ENCODE measurements at regions not wholly inside any gene's neighbourhood (a gene's known extent, or its start where the extent isn't known, plus 50 kb on each side); places are given as distances from the start of the nearest gene placed in this dataset.

GRCh38 chr11:91802475-91802874 lies 422.1 kb upstream of the FAT3 start:
- H3K4me2 ChIP-seq (ENCODE audit: low read length): no peak overlapping the region
- no peak overlapping the region for H3K4me3 ChIP-seq (ENCODE audit: low read length)
- H4K20me1 ChIP-seq (ENCODE audit: control insufficient read depth, insufficient read depth, low read depth, low read length): no peaks in the 10 kb centered on the region
- H3K27me3 ChIP-seq (ENCODE audit: control insufficient read depth, low read length): no peaks in the 10 kb centered on the region
- H3K79me2 ChIP-seq (ENCODE audit: control insufficient read depth, low read length): no peaks in the 10 kb centered on the region
- no peaks in the 10 kb centered on the region for H3K4me1 ChIP-seq (ENCODE audit: control insufficient read depth, low read length)
- TF ChIP-seq CTCF (IDR thresholded peaks at IDR 0.05; ENCODE audit: low read depth, low read length, poor library complexity, severe bottlenecking) (no peak), EZH2phosphoT487 (IDR thresholded peaks at IDR 0.05; ENCODE audit: borderline replicate concordance, low read length) (no peak)
- H3K9me3 ChIP-seq (ENCODE audit: control insufficient read depth, insufficient read depth, low read length): no peaks in the 10 kb centered on the region
- no peaks in the 10 kb centered on the region for H3K9me2 ChIP-seq (replicated peaks; ENCODE audit: control insufficient read depth, low read length)
- H3K36me3 ChIP-seq (ENCODE audit: control insufficient read depth, low read length): no peaks in the 10 kb centered on the region
- no peak overlapping the region for H3K27ac ChIP-seq (ENCODE audit: low read depth, low read length)
- H3F3A ChIP-seq (ENCODE audit: control insufficient read depth, insufficient read depth): no peaks in the 10 kb centered on the region

- Histone ChIP-seq H3K36me3 (ENCODE audit: control insufficient read depth, low read length) (no peaks in the 10 kb centered on the region), H3K4me3 (ENCODE audit: low read length) (no peak overlapping the region), H3K9me3 (ENCODE audit: control insufficient read depth, insufficient read depth, low read length) (no peaks in the 10 kb centered on the region), H3K4me2 (ENCODE audit: low read length) (no peak overlapping the region), H3K9me2 (replicated peaks; ENCODE audit: control insufficient read depth, low read length) (no peaks in the 10 kb centered on the region), H4K20me1 (ENCODE audit: control insufficient read depth, insufficient read depth, low read depth, low read length) (no peaks in the 10 kb centered on the region), H3F3A (ENCODE audit: control insufficient read depth, insufficient read depth) (no peaks in the 10 kb centered on the region), H3K4me1 (ENCODE audit: control insufficient read depth, low read length) (no peaks in the 10 kb centered on the region), H3K79me2 (ENCODE audit: control insufficient read depth, low read length) (no peaks in the 10 kb centered on the region), H3K27me3 (ENCODE audit: control insufficient read depth, low read length) (no peaks in the 10 kb centered on the region), H3K27ac (ENCODE audit: low read depth, low read length) (no peak overlapping the region)
- TF ChIP-seq EZH2phosphoT487 (IDR thresholded peaks at IDR 0.05; ENCODE audit: borderline replicate concordance, low read length): no peak
These were observed 424.3 kb upstream of the FAT3 start for GRCh38 chr11:91800208-91800914.

GRCh38 chr11:91798240-91798639 lies 426.4 kb upstream of the FAT3 start:
- H3K9me3 ChIP-seq (ENCODE audit: control insufficient read depth, insufficient read depth, low read length): no peaks in the 10 kb centered on the region
- TF ChIP-seq CTCF (IDR thresholded peaks at IDR 0.05; ENCODE audit: low read depth, low read length, poor library complexity, severe bottlenecking) (no peak), EZH2phosphoT487 (IDR thresholded peaks at IDR 0.05; ENCODE audit: borderline replicate concordance, low read length) (no peak)
- H4K20me1 ChIP-seq (ENCODE audit: control insufficient read depth, insufficient read depth, low read depth, low read length): no peaks in the 10 kb centered on the region
- H3K9me2 ChIP-seq (replicated peaks; ENCODE audit: control insufficient read depth, low read length): no peaks in the 10 kb centered on the region
- H3K79me2 ChIP-seq (ENCODE audit: control insufficient read depth, low read length): no peaks in the 10 kb centered on the region
- no peaks in the 10 kb centered on the region for H3K4me1 ChIP-seq (ENCODE audit: control insufficient read depth, low read length)
- no peak overlapping the region for H3K4me2 ChIP-seq (ENCODE audit: low read length)
- no peaks in the 10 kb centered on the region for H3K27me3 ChIP-seq (ENCODE audit: control insufficient read depth, low read length)
- H3K36me3 ChIP-seq (ENCODE audit: control insufficient read depth, low read length): no peaks in the 10 kb centered on the region
- H3F3A ChIP-seq (ENCODE audit: control insufficient read depth, insufficient read depth): no peaks in the 10 kb centered on the region
- no peak overlapping the region for H3K4me3 ChIP-seq (ENCODE audit: low read length)
- H3K27ac ChIP-seq (ENCODE audit: low read depth, low read length): no peak overlapping the region

GRCh38 chr11:91796999-91797398 lies 427.6 kb upstream of the FAT3 start:
- Histone ChIP-seq H3K4me3 (ENCODE audit: low read length) (no peak overlapping the region), H3K4me2 (ENCODE audit: low read length) (no peak overlapping the region), H3K4me1 (ENCODE audit: control insufficient read depth, low read length) (no peaks in the 10 kb centered on the region), H4K20me1 (ENCODE audit: control insufficient read depth, insufficient read depth, low read depth, low read length) (no peaks in the 10 kb centered on the region), H3K27ac (ENCODE audit: low read depth, low read length) (no peak overlapping the region), H3K9me2 (replicated peaks; ENCODE audit: control insufficient read depth, low read length) (no peaks in the 10 kb centered on the region), H3K27me3 (ENCODE audit: control insufficient read depth, low read length) (no peaks in the 10 kb centered on the region), H3K36me3 (ENCODE audit: control insufficient read depth, low read length) (no peaks in the 10 kb centered on the region), H3K9me3 (ENCODE audit: control insufficient read depth, insufficient read depth, low read length) (no peaks in the 10 kb centered on the region), H3K79me2 (ENCODE audit: control insufficient read depth, low read length) (no peaks in the 10 kb centered on the region), H3F3A (ENCODE audit: control insufficient read depth, insufficient read depth) (no peaks in the 10 kb centered on the region)
- TF ChIP-seq EZH2phosphoT487 (IDR thresholded peaks at IDR 0.05; ENCODE audit: borderline replicate concordance, low read length): no peak
- no peak for TF ChIP-seq CTCF (IDR thresholded peaks at IDR 0.05; ENCODE audit: low read depth, low read length, poor library complexity, severe bottlenecking)

Measured in DOHH2 (cell line).